HEK293 (cell line): ENCODE measurements at regions not wholly inside any gene's neighbourhood (a gene's known extent, or its start where the extent isn't known, plus 50 kb on each side); places are given as distances from the start of the nearest gene placed in this dataset.

ENCODE experiments used
- CTCF ChIA-PET: fragments of 350-600 bp; formaldehyde crosslinking; extraction: SDS; loops from one replicate; lab custom pipeline; 2021; ENCODE audit warnings: antibody characterized with exemption; lab: Yijun Ruan, JAX
- POLR2A ChIA-PET: fragments of 300-600 bp; formaldehyde crosslinking; extraction: SDS; loops from one replicate; lab custom pipeline; 2020; ENCODE audit warnings: antibody characterized with exemption, inconsistent platforms; lab: Yijun Ruan, JAX
- H3K27ac ChIP-seq: fragments of 200-500 bp; sonication (Bioruptor generic); 2 replicates; pipeline ENCODE4 v1.5.1; 2014; ENCODE audit warnings: low read depth, low read length, control low read depth, inconsistent platforms; ENCODE audit errors: extremely low read depth
- H3K36me3 ChIP-seq, 2 experiments: fragments of 200-500 bp in 1 of 2; sonication (Bioruptor generic) in 1 of 2; 1 replicate in 1 of 2; 2 replicates in 1 of 2; pipeline ENCODE4 v1.5.1; 2014 to 2017; ENCODE audit warnings: inconsistent platforms in 2 of 2, low read length in 2 of 2; ENCODE audit not compliant: control insufficient read depth in 2 of 2, insufficient read depth in 1 of 2
- H3K4me1 ChIP-seq: fragments of 200-500 bp; sonication (Bioruptor generic); 2 replicates; pipeline ENCODE4 v1.5.1; 2014; ENCODE audit warnings: mild to moderate bottlenecking, low read length, inconsistent platforms; ENCODE audit not compliant: control insufficient read depth, insufficient read depth
- H3K4me3 ChIP-seq: 2 replicates; pipeline ENCODE4 v1.5.1; 2011; ENCODE audit warnings: low read depth, mild to moderate bottlenecking, control low read depth, low read length, moderate library complexity
- H3K9me3 ChIP-seq: fragments of 200-500 bp; sonication (Bioruptor generic); 2 replicates; pipeline ENCODE4 v1.5.1; 2014; ENCODE audit warnings: low read depth, low read length, inconsistent platforms; ENCODE audit not compliant: control insufficient read depth, insufficient read depth
- HOXA7 ChIP-seq: sonication (generic); formaldehyde crosslinking; IDR thresholded peaks from 2 replicates; pipeline ENCODE4 v1.8.1; 2022; ENCODE audit warnings: missing genetic modification reagents, borderline replicate concordance
- KLF10 ChIP-seq: fragments of 450-650 bp; IDR thresholded peaks from 2 replicates; pipeline ENCODE4 v1.5.1; 2018; ENCODE audit warnings: missing biosample characterization, mild to moderate bottlenecking, missing genetic modification characterization
- MZF1 ChIP-seq: fragments of 450-650 bp; formaldehyde crosslinking; IDR thresholded peaks from 2 replicates; pipeline ENCODE4 v1.5.1; 2017; ENCODE audit warnings: missing biosample characterization, missing genetic modification characterization, borderline replicate concordance
- ZBTB1 ChIP-seq: fragments of 450-650 bp; formaldehyde crosslinking; IDR thresholded peaks from 2 replicates; pipeline ENCODE4 v1.5.1; 2016; ENCODE audit warnings: missing biosample characterization, missing genetic modification characterization
- ZBTB20 ChIP-seq: fragments of 450-650 bp; formaldehyde crosslinking; IDR thresholded peaks from 2 replicates; pipeline ENCODE4 v1.5.1; 2016; ENCODE audit warnings: missing biosample characterization, missing genetic modification characterization
- ZNF10 ChIP-seq: fragments of 450-650 bp; formaldehyde crosslinking; IDR thresholded peaks from 2 replicates; pipeline ENCODE4 v1.5.1; 2017; ENCODE audit warnings: missing biosample characterization, missing genetic modification characterization
- ZNF132 ChIP-seq: fragments of 450-650 bp; formaldehyde crosslinking; IDR thresholded peaks from 2 replicates; pipeline ENCODE4 v1.5.1; 2017; ENCODE audit warnings: missing biosample characterization, missing genetic modification characterization, borderline replicate concordance
- ZNF140 ChIP-seq: fragments of 450-650 bp; formaldehyde crosslinking; IDR thresholded peaks from 2 replicates; pipeline ENCODE4 v1.5.1; 2016; ENCODE audit warnings: missing biosample characterization, missing genetic modification characterization
- ZNF169 ChIP-seq: fragments of 450-650 bp; formaldehyde crosslinking; IDR thresholded peaks from 2 replicates; pipeline ENCODE4 v1.5.1; 2016; ENCODE audit warnings: missing biosample characterization, missing genetic modification characterization
- ZNF214 ChIP-seq: fragments of 450-650 bp; formaldehyde crosslinking; IDR thresholded peaks from 2 replicates; pipeline ENCODE4 v1.5.1; 2017; ENCODE audit warnings: missing biosample characterization, mild to moderate bottlenecking, missing genetic modification characterization, borderline replicate concordance
- ZNF335 ChIP-seq: fragments of 450-650 bp; formaldehyde crosslinking; conservative IDR thresholded peaks from 2 replicates; pipeline ENCODE4 v1.5.1; 2016; ENCODE audit warnings: missing biosample characterization, missing genetic modification characterization
- ZNF354C ChIP-seq: fragments of 450-650 bp; formaldehyde crosslinking; IDR thresholded peaks from 2 replicates; pipeline ENCODE4 v1.5.1; 2016; ENCODE audit warnings: missing biosample characterization, missing genetic modification characterization, low read depth, borderline replicate concordance
- ZNF394 ChIP-seq: fragments of 450-650 bp; formaldehyde crosslinking; IDR thresholded peaks from 2 replicates; pipeline ENCODE4 v1.5.1; 2016; ENCODE audit warnings: missing biosample characterization, missing genetic modification characterization, mild to moderate bottlenecking, moderate library complexity, borderline replicate concordance
- ZNF514 ChIP-seq: fragments of 450-650 bp; formaldehyde crosslinking; IDR thresholded peaks from 2 replicates; pipeline ENCODE4 v1.5.1; 2016; ENCODE audit warnings: missing biosample characterization, missing genetic modification characterization
- ZNF544 ChIP-seq: fragments of 450-650 bp; formaldehyde crosslinking; IDR thresholded peaks from 2 replicates; pipeline ENCODE4 v1.5.0; 2017; ENCODE audit warnings: missing biosample characterization, missing genetic modification characterization
- ZNF596 ChIP-seq: fragments of 450-650 bp; IDR thresholded peaks from 2 replicates; pipeline ENCODE4 v1.5.0; 2018; ENCODE audit warnings: missing biosample characterization, mild to moderate bottlenecking, missing genetic modification characterization, moderate library complexity
- ZNF626 ChIP-seq: fragments of 450-650 bp; sonication (Bioruptor Pico); formaldehyde crosslinking; IDR thresholded peaks from 2 replicates; pipeline ENCODE4 v1.5.1; 2018; ENCODE audit warnings: missing biosample characterization, missing genetic modification characterization, inconsistent platforms
- ZNF654 ChIP-seq: fragments of 450-650 bp; formaldehyde crosslinking; IDR thresholded peaks from 2 replicates; pipeline ENCODE4 v1.5.1; 2016; ENCODE audit warnings: low read depth, missing biosample characterization, missing genetic modification characterization
- ZNF664 ChIP-seq: fragments of 450-650 bp; formaldehyde crosslinking; IDR thresholded peaks from 2 replicates; pipeline ENCODE4 v1.5.1; 2016; ENCODE audit warnings: missing biosample characterization, missing genetic modification characterization
- ZNF76 ChIP-seq: fragments of 450-650 bp; formaldehyde crosslinking; IDR thresholded peaks from 2 replicates; pipeline ENCODE4; 2016; ENCODE audit warnings: low read depth, missing biosample characterization, missing genetic modification characterization, borderline replicate concordance
- ZNF776 ChIP-seq: fragments of 450-650 bp; formaldehyde crosslinking; IDR thresholded peaks from 2 replicates; pipeline ENCODE4 v1.5.0; 2017; ENCODE audit warnings: missing biosample characterization, missing genetic modification characterization, borderline replicate concordance
- ZNF791 ChIP-seq: fragments of 450-650 bp; formaldehyde crosslinking; IDR thresholded peaks from 2 replicates; pipeline ENCODE4 v1.5.1; 2016; ENCODE audit warnings: missing biosample characterization, missing genetic modification characterization
- TF ChIP-seq, protein P1 (sequence below): fragments of 450-650 bp; formaldehyde crosslinking; conservative IDR thresholded peaks from 2 replicates; pipeline ENCODE4 v1.5.1; 2016; ENCODE audit warnings: low read depth, missing biosample characterization, missing genetic modification characterization
- TF ChIP-seq, protein P2 (sequence below): fragments of 450-650 bp; formaldehyde crosslinking; IDR thresholded peaks from 2 replicates; pipeline ENCODE4 v1.5.1; 2016; ENCODE audit warnings: missing biosample characterization, missing genetic modification characterization
- TF ChIP-seq, protein P3 (sequence below): fragments of 450-650 bp; formaldehyde crosslinking; IDR thresholded peaks from 2 replicates; pipeline ENCODE4 v1.5.1; 2016; ENCODE audit warnings: missing biosample characterization, missing genetic modification characterization
- TF ChIP-seq, protein P4 (sequence below): fragments of 450-650 bp; formaldehyde crosslinking; IDR thresholded peaks from 2 replicates; pipeline ENCODE4 v1.5.1; 2016; ENCODE audit warnings: missing biosample characterization, missing genetic modification characterization, borderline replicate concordance

DNA sequence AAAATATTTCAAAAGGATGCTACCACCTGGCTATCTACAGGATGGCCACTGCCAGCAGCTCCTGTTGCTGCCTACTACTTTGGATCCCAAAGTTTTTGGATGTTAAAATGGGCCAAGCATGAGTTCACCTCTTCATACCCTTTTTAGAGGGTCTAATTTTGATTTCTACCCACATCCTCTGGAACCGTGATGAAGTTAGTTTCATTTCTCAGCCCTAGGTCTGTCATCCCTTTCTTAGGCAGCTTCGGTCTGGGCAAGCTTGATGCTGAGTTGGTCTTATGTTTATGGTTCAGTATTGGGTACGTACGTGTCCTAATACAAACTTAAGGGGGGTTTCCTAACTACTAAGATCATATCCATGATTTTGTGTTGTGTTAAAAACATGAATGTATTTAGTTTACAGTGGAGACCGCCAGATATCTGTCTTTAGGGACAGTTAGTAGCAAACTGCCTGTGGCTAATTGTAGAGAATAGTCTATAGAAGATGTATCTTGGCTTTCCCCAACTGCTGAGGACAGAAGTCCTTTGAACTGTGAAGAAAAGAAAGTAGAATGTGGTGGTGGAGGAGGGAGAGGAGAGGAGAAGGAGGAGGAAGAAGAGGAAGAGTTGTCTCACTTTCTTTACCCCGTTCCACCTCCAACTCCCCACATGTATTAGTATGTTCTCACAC, 184.9 kb downstream of the UBE2E3 start (continued):
- TF ChIP-seq ZNF394 (no peak), ZNF791 (tag by site-specific recombination) (no peak), ZNF654 (tag by site-specific recombination) (no peak), ZNF664 (tag by site-specific recombination) (no peak), HOXA7 (CRISPR knock-in tag) (no peak)

DNA sequence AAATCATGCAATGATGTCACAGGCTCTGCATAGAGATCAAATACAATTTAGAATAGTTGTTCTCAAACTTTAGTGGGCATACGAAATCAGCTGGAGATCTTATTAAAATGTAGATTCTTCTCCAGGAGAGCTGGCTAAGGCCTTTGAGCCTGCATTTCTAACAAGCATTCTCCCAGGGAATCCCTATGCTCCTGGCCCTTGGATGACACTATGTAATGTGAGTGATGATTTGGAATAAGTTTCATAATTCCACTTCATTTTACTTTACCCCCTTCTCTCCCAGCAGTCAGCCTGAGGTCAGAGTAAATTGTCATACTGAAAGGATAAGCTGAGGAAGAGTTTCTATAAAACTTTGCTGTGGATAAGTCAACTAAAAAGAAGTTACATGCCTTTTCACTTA, 189.1 kb downstream of the UBE2E3 start:
- Histone ChIP-seq H3K9me3 (no peaks in the 10 kb centered on the region), H3K27ac (no peak overlapping the region), H3K36me3 (no peaks in the 10 kb centered on the region), H3K4me3 (no peak overlapping the region), H3K4me1 (no peaks in the 10 kb centered on the region)
- TF ChIP-seq ZBTB20 (tag by site-specific recombination) (no peak), ZNF354C (tag by site-specific recombination) (no peak), MZF1 (tag by site-specific recombination) (no peak), ZNF776 (tag by site-specific recombination) (no peak), ZNF169 (no peak), ZNF132 (tag by site-specific recombination) (no peak), ZNF626 (no peak), ZNF514 (tag by site-specific recombination) (no peak), ZNF76 (no peak), HOXA7 (CRISPR knock-in tag) (no peak)
- TF ChIP-seq, protein P1, sequence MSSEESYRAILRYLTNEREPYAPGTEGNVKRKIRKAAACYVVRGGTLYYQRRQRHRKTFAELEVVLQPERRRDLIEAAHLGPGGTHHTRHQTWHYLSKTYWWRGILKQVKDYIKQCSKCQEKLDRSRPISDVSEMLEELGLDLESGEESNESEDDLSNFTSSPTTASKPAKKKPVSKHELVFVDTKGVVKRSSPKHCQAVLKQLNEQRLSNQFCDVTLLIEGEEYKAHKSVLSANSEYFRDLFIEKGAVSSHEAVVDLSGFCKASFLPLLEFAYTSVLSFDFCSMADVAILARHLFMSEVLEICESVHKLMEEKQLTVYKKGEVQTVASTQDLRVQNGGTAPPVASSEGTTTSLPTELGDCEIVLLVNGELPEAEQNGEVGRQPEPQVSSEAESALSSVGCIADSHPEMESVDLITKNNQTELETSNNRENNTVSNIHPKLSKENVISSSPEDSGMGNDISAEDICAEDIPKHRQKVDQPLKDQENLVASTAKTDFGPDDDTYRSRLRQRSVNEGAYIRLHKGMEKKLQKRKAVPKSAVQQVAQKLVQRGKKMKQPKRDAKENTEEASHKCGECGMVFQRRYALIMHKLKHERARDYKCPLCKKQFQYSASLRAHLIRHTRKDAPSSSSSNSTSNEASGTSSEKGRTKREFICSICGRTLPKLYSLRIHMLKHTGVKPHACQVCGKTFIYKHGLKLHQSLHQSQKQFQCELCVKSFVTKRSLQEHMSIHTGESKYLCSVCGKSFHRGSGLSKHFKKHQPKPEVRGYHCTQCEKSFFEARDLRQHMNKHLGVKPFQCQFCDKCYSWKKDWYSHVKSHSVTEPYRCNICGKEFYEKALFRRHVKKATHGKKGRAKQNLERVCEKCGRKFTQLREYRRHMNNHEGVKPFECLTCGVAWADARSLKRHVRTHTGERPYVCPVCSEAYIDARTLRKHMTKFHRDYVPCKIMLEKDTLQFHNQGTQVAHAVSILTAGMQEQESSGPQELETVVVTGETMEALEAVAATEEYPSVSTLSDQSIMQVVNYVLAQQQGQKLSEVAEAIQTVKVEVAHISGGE (tag by site-specific recombination), result no peak
- ChIA-PET CTCF (interaction anchor here (1.9 kb wide), 1 partner anchor 9 kb away, joined by 5 read pairs; no protein-coding TSS in a partner anchor), POLR2A (no interaction called here)

DNA sequence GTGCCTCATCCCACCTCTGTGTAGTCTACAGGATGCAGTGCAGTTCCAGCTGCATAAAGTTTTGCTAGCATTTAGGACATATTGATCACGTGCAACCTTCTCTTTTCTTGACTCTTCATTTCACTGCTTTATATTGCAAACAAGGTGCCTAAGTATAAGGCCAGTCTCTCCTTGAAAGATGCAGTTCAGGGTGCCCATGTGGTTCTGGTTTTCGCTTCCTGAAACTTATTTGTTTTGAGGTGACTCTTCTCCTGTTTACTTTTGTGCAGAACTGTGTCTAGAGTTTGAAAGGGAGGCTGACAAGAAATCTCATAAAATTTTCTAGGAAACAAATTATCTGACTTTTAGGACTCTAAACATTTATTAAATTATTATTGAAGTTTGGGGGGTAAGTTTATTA, 189.9 kb downstream of the UBE2E3 start:
- H3K27ac ChIP-seq, result no peak overlapping the region
- H3K36me3 ChIP-seq, result no peaks in the 10 kb centered on the region
- ChIA-PET CTCF (interaction anchor here (1.9 kb wide), 1 partner anchor 8 kb away, joined by 5 read pairs; no protein-coding TSS in a partner anchor), POLR2A (no interaction called here)
- no peaks in the 10 kb centered on the region for H3K4me1 ChIP-seq
- H3K9me3 ChIP-seq, result no peaks in the 10 kb centered on the region
- no peak overlapping the region for H3K4me3 ChIP-seq
- TF ChIP-seq ZNF10 (tag by site-specific recombination), result no peak
- no peak for TF ChIP-seq ZNF654 (tag by site-specific recombination)
- no peak for TF ChIP-seq ZBTB1
- TF ChIP-seq KLF10 (tag by site-specific recombination), result no peak
- TF ChIP-seq, protein P2, sequence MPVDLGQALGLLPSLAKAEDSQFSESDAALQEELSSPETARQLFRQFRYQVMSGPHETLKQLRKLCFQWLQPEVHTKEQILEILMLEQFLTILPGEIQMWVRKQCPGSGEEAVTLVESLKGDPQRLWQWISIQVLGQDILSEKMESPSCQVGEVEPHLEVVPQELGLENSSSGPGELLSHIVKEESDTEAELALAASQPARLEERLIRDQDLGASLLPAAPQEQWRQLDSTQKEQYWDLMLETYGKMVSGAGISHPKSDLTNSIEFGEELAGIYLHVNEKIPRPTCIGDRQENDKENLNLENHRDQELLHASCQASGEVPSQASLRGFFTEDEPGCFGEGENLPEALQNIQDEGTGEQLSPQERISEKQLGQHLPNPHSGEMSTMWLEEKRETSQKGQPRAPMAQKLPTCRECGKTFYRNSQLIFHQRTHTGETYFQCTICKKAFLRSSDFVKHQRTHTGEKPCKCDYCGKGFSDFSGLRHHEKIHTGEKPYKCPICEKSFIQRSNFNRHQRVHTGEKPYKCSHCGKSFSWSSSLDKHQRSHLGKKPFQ (tag by site-specific recombination), result no peak
- TF ChIP-seq ZNF335 (tag by site-specific recombination), result no peak
- TF ChIP-seq MZF1 (tag by site-specific recombination), result no peak
- no peak for TF ChIP-seq ZNF544
- no peak for TF ChIP-seq ZNF596 (tag by site-specific recombination)
- TF ChIP-seq, protein P3, sequence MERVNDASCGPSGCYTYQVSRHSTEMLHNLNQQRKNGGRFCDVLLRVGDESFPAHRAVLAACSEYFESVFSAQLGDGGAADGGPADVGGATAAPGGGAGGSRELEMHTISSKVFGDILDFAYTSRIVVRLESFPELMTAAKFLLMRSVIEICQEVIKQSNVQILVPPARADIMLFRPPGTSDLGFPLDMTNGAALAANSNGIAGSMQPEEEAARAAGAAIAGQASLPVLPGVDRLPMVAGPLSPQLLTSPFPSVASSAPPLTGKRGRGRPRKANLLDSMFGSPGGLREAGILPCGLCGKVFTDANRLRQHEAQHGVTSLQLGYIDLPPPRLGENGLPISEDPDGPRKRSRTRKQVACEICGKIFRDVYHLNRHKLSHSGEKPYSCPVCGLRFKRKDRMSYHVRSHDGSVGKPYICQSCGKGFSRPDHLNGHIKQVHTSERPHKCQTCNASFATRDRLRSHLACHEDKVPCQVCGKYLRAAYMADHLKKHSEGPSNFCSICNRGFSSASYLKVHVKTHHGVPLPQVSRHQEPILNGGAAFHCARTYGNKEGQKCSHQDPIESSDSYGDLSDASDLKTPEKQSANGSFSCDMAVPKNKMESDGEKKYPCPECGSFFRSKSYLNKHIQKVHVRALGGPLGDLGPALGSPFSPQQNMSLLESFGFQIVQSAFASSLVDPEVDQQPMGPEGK (tag by site-specific recombination), result no peak
- TF ChIP-seq, protein P4, sequence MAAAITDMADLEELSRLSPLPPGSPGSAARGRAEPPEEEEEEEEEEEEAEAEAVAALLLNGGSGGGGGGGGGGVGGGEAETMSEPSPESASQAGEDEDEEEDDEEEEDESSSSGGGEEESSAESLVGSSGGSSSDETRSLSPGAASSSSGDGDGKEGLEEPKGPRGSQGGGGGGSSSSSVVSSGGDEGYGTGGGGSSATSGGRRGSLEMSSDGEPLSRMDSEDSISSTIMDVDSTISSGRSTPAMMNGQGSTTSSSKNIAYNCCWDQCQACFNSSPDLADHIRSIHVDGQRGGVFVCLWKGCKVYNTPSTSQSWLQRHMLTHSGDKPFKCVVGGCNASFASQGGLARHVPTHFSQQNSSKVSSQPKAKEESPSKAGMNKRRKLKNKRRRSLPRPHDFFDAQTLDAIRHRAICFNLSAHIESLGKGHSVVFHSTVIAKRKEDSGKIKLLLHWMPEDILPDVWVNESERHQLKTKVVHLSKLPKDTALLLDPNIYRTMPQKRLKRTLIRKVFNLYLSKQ (tag by site-specific recombination), result no peak
- TF ChIP-seq ZNF140 (tag by site-specific recombination), result no peak
- no peak for TF ChIP-seq ZNF214 (tag by site-specific recombination)
